Trophoblast cell (in vitro differentiated cells and primary cell): ENCODE measurements at regions not wholly inside any gene's neighbourhood (a gene's known extent, or its start where the extent isn't known, plus 50 kb on each side); places are given as distances from the start of the nearest gene placed in this dataset.

ENCODE experiments used
- DNase-seq, 2 donors: peaks; one replicate each; pipeline ENCODE4 v3.0.0-alpha.2; 2016
- H2AFZ ChIP-seq: 2 replicates; pipeline ENCODE4 v1.6.1; 2013; ENCODE audit warnings: low read length, moderate library complexity, mild to moderate bottlenecking; ENCODE audit not compliant: insufficient read depth, poor library complexity
- H2AK5ac ChIP-seq: 2 replicates; pipeline ENCODE4 v1.6.1; 2013; ENCODE audit warnings: mild to moderate bottlenecking, low read length
- H2BK120ac ChIP-seq: 2 replicates; pipeline ENCODE4 v1.6.1; 2013; ENCODE audit warnings: low read length, mild to moderate bottlenecking, moderate library complexity; ENCODE audit not compliant: insufficient read depth, poor library complexity
- H2BK12ac ChIP-seq: 2 replicates; pipeline ENCODE4 v1.6.1; 2013; ENCODE audit warnings: mild to moderate bottlenecking, low read length, moderate library complexity
- H2BK5ac ChIP-seq: 2 replicates; pipeline ENCODE4 v1.6.1; 2013; ENCODE audit warnings: low read length, low read depth, moderate library complexity, mild to moderate bottlenecking; ENCODE audit not compliant: poor library complexity
- H3K14ac ChIP-seq: 2 replicates; pipeline ENCODE4 v1.6.1; 2013; ENCODE audit warnings: mild to moderate bottlenecking, low read length
- H3K18ac ChIP-seq: 2 replicates; pipeline ENCODE4 v1.6.1; 2013; ENCODE audit warnings: mild to moderate bottlenecking, low read length
- H3K23ac ChIP-seq: 2 replicates; pipeline ENCODE4 v1.6.1; 2013; ENCODE audit warnings: low read length
- H3K27ac ChIP-seq: 2 replicates; pipeline ENCODE4 v1.5.1; 2013; ENCODE audit warnings: low read depth, mild to moderate bottlenecking, inconsistent platforms, low read length, moderate library complexity
- H3K27me3 ChIP-seq: 2 replicates; pipeline ENCODE4 v1.6.1; 2013; ENCODE audit warnings: inconsistent platforms, mild to moderate bottlenecking, low read length, moderate library complexity; ENCODE audit not compliant: insufficient read depth
- H3K36me3 ChIP-seq, 2 experiments: 1 replicate in 1 of 2; 2 replicates in 1 of 2; pipeline ENCODE4 v1.6.1; 2013; ENCODE audit warnings: low read length in 2 of 2, mild to moderate bottlenecking in 2 of 2, moderate library complexity in 1 of 2; ENCODE audit not compliant: insufficient read depth in 2 of 2, control insufficient read depth in 1 of 2
- H3K4ac ChIP-seq: 2 replicates; pipeline ENCODE4 v1.6.1; 2013; ENCODE audit warnings: low read depth, mild to moderate bottlenecking, low read length, moderate library complexity
- H3K4me1 ChIP-seq, 2 experiments: 1 replicate in 1 of 2; 2 replicates in 1 of 2; pipeline ENCODE4 v1.6.1; 2013; ENCODE audit warnings: low read length in 2 of 2, mild to moderate bottlenecking in 2 of 2, moderate library complexity in 1 of 2; ENCODE audit not compliant: insufficient read depth in 2 of 2, control insufficient read depth in 1 of 2
- H3K4me2 ChIP-seq: 2 replicates; pipeline ENCODE4 v1.6.1; 2013; ENCODE audit warnings: inconsistent platforms, mild to moderate bottlenecking, low read length, moderate library complexity
- H3K4me3 ChIP-seq: 2 replicates; pipeline ENCODE4 v1.5.1; 2013; ENCODE audit warnings: mild to moderate bottlenecking, low read depth, low read length, inconsistent platforms
- H3K79me1 ChIP-seq: one replicate; pipeline ENCODE4 v1.6.1; 2013; ENCODE audit warnings: low read length
- H3K79me2 ChIP-seq: 2 replicates; pipeline ENCODE4 v1.6.1; 2013; ENCODE audit warnings: low read length, mild to moderate bottlenecking; ENCODE audit not compliant: control insufficient read depth, insufficient read depth, poor library complexity
- H3K9ac ChIP-seq: 2 replicates; pipeline ENCODE4 v1.6.1; 2013; ENCODE audit warnings: mild to moderate bottlenecking, low read length
- H3K9me3 ChIP-seq: 2 replicates; pipeline ENCODE4 v1.6.1; 2013; ENCODE audit warnings: low read depth, mild to moderate bottlenecking, control low read depth, inconsistent platforms, low read length; ENCODE audit not compliant: insufficient read depth
- H4K12ac ChIP-seq: 2 replicates; pipeline ENCODE4 v1.6.1; 2013; ENCODE audit warnings: low read depth, mild to moderate bottlenecking, low read length, moderate library complexity
- H4K8ac ChIP-seq: 2 replicates; pipeline ENCODE4 v1.6.1; 2013; ENCODE audit warnings: low read depth, mild to moderate bottlenecking, low read length, moderate library complexity
- H4K91ac ChIP-seq: one replicate; pipeline ENCODE4 v1.6.1; 2013; ENCODE audit warnings: low read depth, mild to moderate bottlenecking, low read length, moderate library complexity
- WGBS: extraction: QIAGEN DNeasy Blood & Tissue Kit; methylation state at CpG from one replicate; pipeline ENCODE4 v1.1.7; 2013; ENCODE audit warnings: missing lambda C conversion rate; ENCODE audit not compliant: insufficient read length, insufficient coverage; ENCODE audit errors: extremely low coverage; 5-methylcytosine and 5-hydroxymethylcytosine counted together

DNA sequence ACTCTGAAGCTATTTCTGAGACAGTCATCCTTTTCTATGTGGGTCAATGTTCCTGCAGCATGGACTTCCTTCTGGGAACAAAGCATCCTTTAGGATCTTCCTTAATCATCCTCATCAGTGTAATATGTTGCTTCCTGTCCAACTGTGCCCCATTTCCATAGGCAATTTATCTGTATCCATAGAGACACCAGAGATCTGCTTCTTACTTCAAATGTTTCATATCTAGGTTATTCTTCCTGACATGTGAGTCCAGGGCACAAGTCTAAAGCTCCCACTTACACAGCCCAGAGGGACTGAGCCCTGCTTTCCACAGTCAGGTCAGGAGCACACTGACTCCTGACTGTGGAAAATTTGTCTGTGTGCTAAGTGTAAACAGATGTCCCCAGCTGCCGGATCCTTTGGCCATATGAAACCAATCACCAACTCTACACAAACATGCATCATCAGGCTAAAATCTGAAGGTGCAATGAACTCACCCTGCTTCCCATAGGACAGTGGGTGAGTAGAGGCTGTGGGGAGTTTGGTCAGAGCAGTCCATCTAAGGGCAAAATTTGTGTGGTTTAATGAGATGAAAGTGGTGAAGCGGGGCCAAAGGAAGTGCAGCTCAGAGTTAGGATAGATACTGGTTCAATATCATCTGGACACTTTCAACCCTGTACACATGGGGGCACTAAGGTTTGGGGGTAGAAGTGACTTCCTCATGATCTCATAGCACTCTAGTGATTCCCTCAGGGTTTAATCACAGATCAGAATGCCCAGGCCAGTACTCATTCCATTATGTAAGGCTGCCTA lies 85.2 kb upstream of the TNC start:
- peak overlapping the region; percentile 4 for H2AK5ac ChIP-seq
- peaks cover 6% of the 10 kb centered on the region for H3K79me1 ChIP-seq
- H2BK120ac ChIP-seq = no peak overlapping the region
- no peaks in the 10 kb centered on the region for H3K79me2 ChIP-seq
- no peak overlapping the region for H3K23ac ChIP-seq
- no peak overlapping the region for H3K4me3 ChIP-seq
- H2BK12ac ChIP-seq = peak overlapping the region; percentile 59
- no peak overlapping the region for H4K8ac ChIP-seq
- H3K9ac ChIP-seq = no peak overlapping the region
- WGBS = no CpG with 5 or more reads among the region's 2 CpGs
- no peak for DNase-seq
- H3K36me3 ChIP-seq = no peaks in the 10 kb centered on the region
- no peak overlapping the region for H3K4ac ChIP-seq
- H3K14ac ChIP-seq = no peak overlapping the region
- H2AFZ ChIP-seq = no peak overlapping the region
- H3K27ac ChIP-seq = no peak overlapping the region
- no peak overlapping the region for H4K12ac ChIP-seq
- H4K91ac ChIP-seq = peak overlapping the region; percentile 33
- H2BK5ac ChIP-seq = no peak overlapping the region
- no peak overlapping the region for H3K18ac ChIP-seq
- no peaks in the 10 kb centered on the region for H3K27me3 ChIP-seq
- peaks cover 6 to 7% of the 10 kb centered on the region in 2 experiments for H3K4me1 ChIP-seq
- no peak overlapping the region for H3K4me2 ChIP-seq
- H3K9me3 ChIP-seq = no peaks in the 10 kb centered on the region

DNA sequence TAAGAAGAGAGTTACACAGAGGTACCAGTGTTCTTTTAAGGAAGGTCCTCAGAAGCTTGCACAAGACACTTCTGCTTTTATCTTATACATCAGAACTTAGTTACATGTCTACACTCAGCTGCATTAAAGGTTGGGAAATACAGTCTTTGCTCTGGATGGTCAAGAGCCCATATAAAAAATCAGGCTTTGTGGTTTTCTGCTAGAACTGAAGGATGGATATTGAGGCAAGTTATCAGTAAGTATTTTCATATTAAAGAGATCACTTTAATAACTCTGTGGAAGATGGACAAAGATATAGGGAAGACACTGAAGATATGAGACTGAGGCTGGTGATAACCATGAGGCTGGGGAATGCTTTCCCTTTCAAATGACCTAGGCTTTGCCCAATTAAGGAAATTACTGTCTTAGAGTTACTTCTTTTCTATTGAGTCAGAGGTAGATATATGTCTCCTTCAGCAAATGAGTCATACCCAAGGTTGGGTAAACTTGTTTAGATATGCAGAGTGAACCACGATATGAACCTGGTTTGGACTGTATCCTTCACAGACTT lies 87.0 kb upstream of the TNC start:
- no CpG with 5 or more reads among the region's 1 CpG for WGBS
- no peak overlapping the region for H2AFZ ChIP-seq
- H2BK12ac ChIP-seq = no peak overlapping the region
- no peaks in the 10 kb centered on the region for H3K9me3 ChIP-seq
- peaks cover 6 to 7% of the 10 kb centered on the region in 2 experiments for H3K4me1 ChIP-seq
- no peak overlapping the region for H4K91ac ChIP-seq
- no peaks in the 10 kb centered on the region for H3K27me3 ChIP-seq
- H3K36me3 ChIP-seq = no peaks in the 10 kb centered on the region
- no peak overlapping the region for H4K8ac ChIP-seq
- no peak overlapping the region for H2BK120ac ChIP-seq
- no peaks in the 10 kb centered on the region for H3K79me2 ChIP-seq
- no peak overlapping the region for H2BK5ac ChIP-seq
- no peak overlapping the region for H3K4ac ChIP-seq
- peak overlapping the region; percentile 26 for H3K27ac ChIP-seq
- H3K4me2 ChIP-seq = no peak overlapping the region
- no peak overlapping the region for H3K18ac ChIP-seq
- H3K9ac ChIP-seq = no peak overlapping the region
- peaks cover 6% of the 10 kb centered on the region for H3K79me1 ChIP-seq
- H4K12ac ChIP-seq = no peak overlapping the region
- H3K23ac ChIP-seq = no peak overlapping the region
- no peak overlapping the region for H3K14ac ChIP-seq
- peak; percentile 35 to 84 for DNase-seq
- H3K4me3 ChIP-seq = no peak overlapping the region
- no peak overlapping the region for H2AK5ac ChIP-seq

DNA sequence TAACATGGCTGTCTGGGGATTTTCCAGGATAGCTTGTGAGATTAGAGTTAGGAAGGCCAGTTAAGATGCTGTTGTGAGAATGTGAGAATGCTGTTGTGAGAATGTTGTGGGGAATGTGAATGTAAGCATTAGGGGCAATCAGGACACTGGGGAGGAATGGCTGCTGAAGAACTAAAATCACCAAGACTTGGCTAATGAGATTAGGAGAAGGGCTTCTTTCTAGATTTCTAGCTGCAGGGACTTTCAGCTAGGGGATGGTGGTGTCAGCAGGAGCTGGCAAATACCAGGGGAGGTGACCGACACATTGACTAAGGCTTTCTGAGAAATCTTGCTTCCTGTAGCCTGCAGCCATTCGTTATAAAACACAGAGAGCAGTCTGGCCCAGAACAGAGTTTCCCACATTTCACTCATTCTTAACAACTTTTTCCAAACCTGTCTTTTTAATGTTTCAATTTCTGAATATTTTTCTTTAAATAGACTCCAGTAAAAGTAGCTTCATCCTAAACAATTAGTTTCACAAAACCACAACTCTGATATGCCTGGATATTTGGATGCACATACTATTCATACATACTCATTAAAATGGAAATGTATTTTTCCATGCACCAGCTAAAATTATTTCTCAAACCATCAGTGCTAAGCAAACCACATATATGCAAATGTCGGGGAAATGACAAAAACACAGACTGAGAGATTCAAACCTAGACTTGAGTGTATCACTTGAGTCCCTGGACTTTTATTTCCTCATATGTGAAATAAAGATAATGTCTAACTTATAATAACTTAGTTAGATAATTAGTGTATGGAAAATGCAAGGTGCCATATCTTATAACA lies 89.3 kb upstream of the TNC start:
- Histone ChIP-seq H2AFZ (no peak overlapping the region), H2BK12ac (peak overlapping the region; percentile 82), H3K4ac (no peak overlapping the region), H3K27me3 (no peaks in the 10 kb centered on the region), H4K91ac (no peak overlapping the region), H3K27ac (peak overlapping the region; percentile 51), H4K12ac (no peak overlapping the region), H3K79me2 (no peaks in the 10 kb centered on the region), H3K14ac (peak overlapping the region; percentile 49), H3K79me1 (peaks cover 11% of the 10 kb centered on the region), H2BK5ac (peak overlapping the region; percentile 54), H3K9ac (no peak overlapping the region), H3K4me2 (no peak overlapping the region), H2AK5ac (no peak overlapping the region), H3K18ac (no peak overlapping the region), H3K9me3 (no peaks in the 10 kb centered on the region), H3K4me1 (peaks cover 6 to 7% of the 10 kb centered on the region in 2 experiments), H3K36me3 (no peaks in the 10 kb centered on the region), H4K8ac (no peak overlapping the region), H3K23ac (no peak overlapping the region), H2BK120ac (peak overlapping the region; percentile 6), H3K4me3 (no peak overlapping the region)
- WGBS = no CpG with 5 or more reads among the region's 3 CpGs
- peak; percentile 72 to 84 for DNase-seq

DNA sequence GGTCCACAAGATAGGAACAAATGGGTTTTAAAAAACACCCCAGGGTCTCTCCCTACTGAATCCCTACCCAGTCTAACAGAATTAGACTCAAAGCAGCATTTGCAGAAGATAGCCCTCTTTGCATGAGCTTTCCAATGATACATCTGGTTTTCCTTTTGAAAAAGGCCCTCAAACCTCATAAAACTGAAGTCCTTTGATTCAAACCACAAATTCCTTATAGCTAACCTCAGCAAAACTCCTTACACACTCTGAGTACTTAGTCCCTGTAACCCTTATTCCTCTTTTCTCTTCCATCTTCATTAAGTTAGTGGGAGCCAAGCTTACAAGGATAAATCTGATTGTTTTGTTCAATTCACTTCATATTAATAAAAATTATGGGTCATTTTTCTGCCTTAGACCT lies 90.5 kb upstream of the TNC start:
- H2BK5ac ChIP-seq = no peak overlapping the region
- H4K91ac ChIP-seq = no peak overlapping the region

More for the DNA sequence above, 90.5 kb upstream of the TNC start:
- Histone ChIP-seq H3K36me3 (no peaks in the 10 kb centered on the region), H3K14ac (no peak overlapping the region), H4K8ac (no peak overlapping the region), H3K27ac (no peak overlapping the region), H3K79me2 (no peaks in the 10 kb centered on the region), H3K79me1 (peaks cover 12% of the 10 kb centered on the region), H3K18ac (no peak overlapping the region), H2AFZ (no peak overlapping the region), H2BK120ac (peak overlapping the region; percentile 54), H2BK12ac (peak overlapping the region; percentile 51), H3K23ac (no peak overlapping the region), H3K4me3 (no peak overlapping the region), H3K27me3 (no peaks in the 10 kb centered on the region), H3K9me3 (no peaks in the 10 kb centered on the region), H2AK5ac (no peak overlapping the region), H3K4me2 (no peak overlapping the region), H3K4ac (no peak overlapping the region), H3K4me1 (peaks cover 6 to 7% of the 10 kb centered on the region in 2 experiments), H4K12ac (no peak overlapping the region), H3K9ac (no peak overlapping the region)
- DNase-seq = no peak
